T47D (cell line): ENCODE measurements at regions not wholly inside any gene's neighbourhood (a gene's known extent, or its start where the extent isn't known, plus 50 kb on each side); places are given as distances from the start of the nearest gene placed in this dataset.
"Not testable (repeated sequence)": the region's sequence is repeated elsewhere in the genome, so short reads cannot be mapped to it uniquely, and the experiment has no call there.

Experiments
- DNase-seq, 2 experiments: peaks; one replicate each; pipeline versions ENCODE4 v3.0.0 to v3.0.0-alpha.2; 2011 to 2012; ENCODE audit warnings: low read depth in 1 of 2, low spot score in 1 of 2
- JUND ChIP-seq: IDR thresholded peaks from 2 replicates; pipeline ENCODE4 v1.6.1; 2012; ENCODE audit warnings: low read depth
- in situ Hi-C: cut with HindIII; loops from 2 replicates; pipeline ENCODE4 v1.10.0; 2016; ENCODE audit warnings: low sequenced_read_pairs, low pct_unique_long_range_greater_than_20kb

GRCh38 chr12:23380419-23381100 lies 568.9 kb downstream of the SOX5 start:
- no peak for DNase-seq
- no peak for TF ChIP-seq JUND
- in situ Hi-C loops, result no loop called here

GRCh38 chr12:23388898-23389297 lies 560.6 kb downstream of the SOX5 start:
- in situ Hi-C loops, result not testable (repeated sequence)

GRCh38 chr12:23389315-23389714 lies 560.2 kb downstream of the SOX5 start:
- in situ Hi-C loops, DNase-seq: not testable (repeated sequence)

More at GRCh38 chr12:23388898-23389297, 560.6 kb downstream of the SOX5 start:
- DNase-seq, result not testable (repeated sequence)

GRCh38 chr12:23399402-23399933 lies 550.0 kb downstream of the SOX5 start:
- TF ChIP-seq JUND, result no peak
- in situ Hi-C loops, result no loop called here
- DNase-seq, result no peak

- no peak for DNase-seq
- TF ChIP-seq JUND, result no peak
- in situ Hi-C loops, result no loop called here
Observed at GRCh38 chr12:23415180-23415579, 534.3 kb downstream of the SOX5 start.

GRCh38 chr12:23421556-23421955 lies 527.9 kb downstream of the SOX5 start:
- no peak for TF ChIP-seq JUND
- in situ Hi-C loops, result no loop called here
- no peak for DNase-seq

GRCh38 chr12:23423097-23423687 lies 526.3 kb downstream of the SOX5 start:
- in situ Hi-C loops, result no loop called here
- TF ChIP-seq JUND, result no peak
- DNase-seq, result no peak

- DNase-seq, result no peak
- TF ChIP-seq JUND, result no peak
- in situ Hi-C loops, result no loop called here
Observed at GRCh38 chr12:23423796-23424195, 525.7 kb downstream of the SOX5 start.

- DNase-seq, result no peak
- no peak for TF ChIP-seq JUND
Observed at GRCh38 chr12:23424685-23425084, 524.8 kb downstream of the SOX5 start.

GRCh38 chr12:23426328-23426727 lies 523.1 kb downstream of the SOX5 start:
- in situ Hi-C loops, result no loop called here
- no peak for TF ChIP-seq JUND
- DNase-seq, result no peak

More at GRCh38 chr12:23424685-23425084, 524.8 kb downstream of the SOX5 start:
- in situ Hi-C loops, result no loop called here

- in situ Hi-C loops, result no loop called here
- no peak for TF ChIP-seq JUND
Observed at GRCh38 chr12:23428758-23429157, 520.7 kb downstream of the SOX5 start.

GRCh38 chr12:23431006-23431405 lies 518.5 kb downstream of the SOX5 start:
- DNase-seq, result no peak
- in situ Hi-C loops, result no loop called here
- no peak for TF ChIP-seq JUND

More at GRCh38 chr12:23428758-23429157, 520.7 kb downstream of the SOX5 start:
- no peak for DNase-seq

- TF ChIP-seq JUND, result no peak
- in situ Hi-C loops, result no loop called here
- no peak for DNase-seq
Observed at GRCh38 chr12:23433121-23433520, 516.3 kb downstream of the SOX5 start.
